WERI-Rb-1 (cell line): ENCODE measurements at regions not wholly inside any gene's neighbourhood (a gene's known extent, or its start where the extent isn't known, plus 50 kb on each side); places are given as distances from the start of the nearest gene placed in this dataset.

Source experiments
- DNase-seq: peaks from one replicate; pipeline ENCODE4 v3.0.0-alpha.2; 2020
- H3K27ac ChIP-seq: fragments of 250-450 bp; sonication (Bioruptor Pico); 2 replicates; pipeline ENCODE4 v1.5.1; 2020; ENCODE audit warnings: mild to moderate bottlenecking, moderate library complexity
- H3K27me3 ChIP-seq: fragments of 250-450 bp; sonication (Bioruptor Pico); 2 replicates; pipeline ENCODE4 v1.5.1; 2021; ENCODE audit warnings: mild to moderate bottlenecking, low read depth, moderate library complexity; ENCODE audit not compliant: insufficient read depth, severe bottlenecking
- H3K36me3 ChIP-seq: fragments of 250-450 bp; sonication (Bioruptor Pico); 2 replicates; pipeline ENCODE4 v1.5.1; 2020; ENCODE audit warnings: mild to moderate bottlenecking, moderate library complexity
- H3K4me3 ChIP-seq: 2 replicates; pipeline ENCODE4 v1.5.1; 2011; ENCODE audit warnings: low read depth, mild to moderate bottlenecking, control low read depth, low read length
- H3K9me3 ChIP-seq: fragments of 250-450 bp; sonication (Bioruptor Pico); 2 replicates; pipeline ENCODE4 v1.5.1; 2021; ENCODE audit warnings: mild to moderate bottlenecking, moderate library complexity; ENCODE audit not compliant: severe bottlenecking
- CTCF ChIP-seq: IDR thresholded peaks from 2 replicates; pipeline ENCODE4 v1.5.1; 2011; ENCODE audit warnings: low read depth, mild to moderate bottlenecking, control low read depth, inconsistent platforms, low read length

GRCh38 chr9:16121601-16122286 lies 568.9 kb downstream of the CCDC171 start:
- H3K4me3 ChIP-seq = no peak overlapping the region
- no peak for TF ChIP-seq CTCF
- no peak for DNase-seq

GRCh38 chr9:16125629-16126028 lies 572.8 kb downstream of the CCDC171 start:
- Histone ChIP-seq H3K36me3 (no peaks in the 10 kb centered on the region), H3K9me3 (no peaks in the 10 kb centered on the region), H3K27me3 (no peaks in the 10 kb centered on the region), H3K27ac (no peak overlapping the region), H3K4me3 (no peak overlapping the region)
- TF ChIP-seq CTCF = no peak
- DNase-seq = no peak

More at GRCh38 chr9:16121601-16122286, 568.9 kb downstream of the CCDC171 start:
- no peaks in the 10 kb centered on the region for H3K27me3 ChIP-seq
- no peak overlapping the region for H3K27ac ChIP-seq
- no peaks in the 10 kb centered on the region for H3K9me3 ChIP-seq
- no peaks in the 10 kb centered on the region for H3K36me3 ChIP-seq

- no peak for TF ChIP-seq CTCF
- Histone ChIP-seq H3K4me3 (no peak overlapping the region), H3K27ac (no peak overlapping the region), H3K36me3 (no peaks in the 10 kb centered on the region), H3K9me3 (no peaks in the 10 kb centered on the region), H3K27me3 (no peaks in the 10 kb centered on the region)
- DNase-seq = no peak
These were observed 573.2 kb downstream of the CCDC171 start for GRCh38 chr9:16126042-16126441.

GRCh38 chr9:16128003-16128402 lies 575.2 kb downstream of the CCDC171 start:
- Histone ChIP-seq H3K27ac (no peak overlapping the region), H3K9me3 (no peaks in the 10 kb centered on the region), H3K36me3 (no peaks in the 10 kb centered on the region), H3K4me3 (no peak overlapping the region), H3K27me3 (no peaks in the 10 kb centered on the region)
- TF ChIP-seq CTCF = no peak
- no peak for DNase-seq

GRCh38 chr9:16131264-16131663 lies 578.4 kb downstream of the CCDC171 start:
- peak; percentile 78 for TF ChIP-seq CTCF
- DNase-seq = peak; percentile 39

GRCh38 chr9:16132513-16132912 lies 579.7 kb downstream of the CCDC171 start:
- Histone ChIP-seq H3K36me3 (no peaks in the 10 kb centered on the region), H3K9me3 (no peaks in the 10 kb centered on the region), H3K4me3 (no peak overlapping the region), H3K27ac (no peak overlapping the region), H3K27me3 (no peaks in the 10 kb centered on the region)
- TF ChIP-seq CTCF = no peak
- DNase-seq = no peak

More at GRCh38 chr9:16131264-16131663, 578.4 kb downstream of the CCDC171 start:
- H3K9me3 ChIP-seq = no peaks in the 10 kb centered on the region
- H3K4me3 ChIP-seq = no peak overlapping the region
- H3K27ac ChIP-seq = no peak overlapping the region
- no peaks in the 10 kb centered on the region for H3K27me3 ChIP-seq
- no peaks in the 10 kb centered on the region for H3K36me3 ChIP-seq
